ENCODE measurements at regions not wholly inside any gene's neighbourhood (a gene's known extent, or its start where the extent isn't known, plus 50 kb on each side); places are given as distances from the start of the nearest gene placed in this dataset.

GRCh38 chr2:109069331-109070194, 59.4 kb upstream of the SH3RF3 start (continued):
- TF ChIP-seq ZNF12 (CRISPR knock-in tag; IDR thresholded peaks at IDR 0.05), result no peak
- no peak for TF ChIP-seq ZBTB49 (CRISPR knock-in tag; IDR thresholded peaks at IDR 0.05; ENCODE audit: borderline replicate concordance)
- no peak for TF ChIP-seq ETS2 (tag; IDR thresholded peaks at IDR 0.05; ENCODE audit: borderline replicate concordance, poor library complexity, severe bottlenecking)
- no peak for TF ChIP-seq CREBBP (IDR thresholded peaks at IDR 0.05; ENCODE audit: low read depth, low read length)
- no peak for TF ChIP-seq ZBTB11 (CRISPR knock-in tag; IDR thresholded peaks at IDR 0.05)
- no peak for TF ChIP-seq ASH1L (IDR thresholded peaks at IDR 0.05; ENCODE audit: borderline replicate concordance, low read depth, partially characterized antibody)
- TF ChIP-seq TCFL5 (CRISPR knock-in tag; conservative IDR thresholded peaks at IDR 0.05), result no peak
- TF ChIP-seq POLR2H (tag; IDR thresholded peaks at IDR 0.05; ENCODE audit: low read depth), result no peak
